H1 (cell line): ENCODE measurements at regions not wholly inside any gene's neighbourhood (a gene's known extent, or its start where the extent isn't known, plus 50 kb on each side); places are given as distances from the start of the nearest gene placed in this dataset.

Experiments used
- CTCF ChIA-PET: fragments of 300-600 bp; sonication (Branson Sonifier 250); formaldehyde crosslinking; loops from one replicate; lab custom pipeline; 2021; ENCODE audit not compliant: partially characterized antibody; lab: Charles Lee
- POLR2A ChIA-PET: fragments of 300-600 bp; sonication (Branson Sonifier 250); formaldehyde crosslinking; loops from one replicate; lab custom pipeline; 2021; ENCODE audit warnings: inconsistent platforms; ENCODE audit not compliant: partially characterized antibody; lab: Charles Lee
- DNase-seq, 2 experiments: peaks; one replicate each; pipeline versions ENCODE4 v3.0.0 to v3.0.0-alpha.2; 2010 to 2022; ENCODE audit warnings: low spot score in 2 of 2, low read depth in 1 of 2, mixed read lengths in 1 of 2
- FAIRE-seq: peaks from 2 replicates; lab custom pipeline; 2011; peaks lifted over from hg19 to GRCh38; lab: Jason Lieb, UNC
- H2AFZ ChIP-seq: 2 replicates; pipeline ENCODE4 v1.8.1; 2012; ENCODE audit warnings: low read length, inconsistent platforms
- H2AK5ac ChIP-seq: 2 replicates; pipeline ENCODE4 v1.6.1; 2013; ENCODE audit warnings: low read depth, low read length
- H2BK120ac ChIP-seq: replicated peaks from 2 replicates; pipeline ENCODE3; 2013; ENCODE audit warnings: low read depth, low read length, inconsistent platforms
- H2BK12ac ChIP-seq: 2 replicates; pipeline ENCODE4 v1.6.1; 2013; ENCODE audit warnings: low read depth, low read length
- H2BK15ac ChIP-seq: 2 replicates; pipeline ENCODE4 v1.6.1; 2013; ENCODE audit warnings: low read length
- H2BK20ac ChIP-seq: 2 replicates; pipeline ENCODE4 v1.6.1; 2013; ENCODE audit warnings: low read length
- H2BK5ac ChIP-seq: 2 replicates; pipeline ENCODE4 v1.6.1; 2013; ENCODE audit warnings: low read depth, low read length
- H3K14ac ChIP-seq: 2 replicates; pipeline ENCODE4 v1.6.1; 2013; ENCODE audit warnings: inconsistent platforms; ENCODE audit not compliant: insufficient read length
- H3K18ac ChIP-seq: 2 replicates; pipeline ENCODE4 v1.6.1; 2013; ENCODE audit warnings: low read length; ENCODE audit errors: extremely low read depth
- H3K23ac ChIP-seq: 2 replicates; pipeline ENCODE4 v1.6.1; 2013; ENCODE audit warnings: inconsistent platforms; ENCODE audit not compliant: insufficient read length
- H3K23me2 ChIP-seq: 2 replicates; pipeline ENCODE4 v1.6.1; 2013; ENCODE audit warnings: low read depth, low read length
- H3K27ac ChIP-seq: 2 replicates; pipeline ENCODE4 v1.6.1; 2011; ENCODE audit warnings: low read depth, low read length, inconsistent platforms
- H3K27me3 ChIP-seq, 4 experiments: replicated peaks in 1 of 4; 1 replicate in 1 of 4; 2 replicates in 3 of 4; pipeline versions ENCODE4 v1.6.1 to v1.8.1; 2011 to 2013; ENCODE audit warnings: low read length in 3 of 4, mild to moderate bottlenecking in 3 of 4, inconsistent platforms in 2 of 4, mixed read lengths in 2 of 4, moderate library complexity in 1 of 4; ENCODE audit not compliant: control insufficient read depth in 3 of 4, insufficient read depth in 3 of 4; ENCODE audit errors: extremely low read depth in 1 of 4
- H3K36me3 ChIP-seq, 4 experiments: 2 replicates each; pipeline versions ENCODE4 v1.6.1 to v1.8.1; 2011 to 2013; ENCODE audit warnings: mild to moderate bottlenecking in 4 of 4, low read length in 3 of 4, moderate library complexity in 2 of 4, control low read depth in 1 of 4, inconsistent platforms in 1 of 4; ENCODE audit not compliant: insufficient read depth in 4 of 4, control insufficient read depth in 2 of 4
- H3K4ac ChIP-seq: replicated peaks from 2 replicates; pipeline ENCODE3; 2013; ENCODE audit warnings: low read length, low read depth, mixed read lengths, inconsistent platforms; ENCODE audit not compliant: insufficient read length
- H3K4me1 ChIP-seq, 4 experiments: replicated peaks in 1 of 4; 1 replicate in 1 of 4; 2 replicates in 3 of 4; pipeline versions ENCODE4 v1.6.1 to v1.8.1; 2011 to 2013; ENCODE audit warnings: low read length in 3 of 4, inconsistent platforms in 2 of 4, mixed read lengths in 1 of 4; ENCODE audit not compliant: insufficient read depth in 4 of 4, control insufficient read depth in 3 of 4
- H3K4me2 ChIP-seq, 2 experiments: 2 replicates each; pipeline versions ENCODE4 v1.6.1 to v1.8.1; 2011 to 2013; ENCODE audit warnings: low read depth in 2 of 2, low read length in 2 of 2, control low read depth in 1 of 2, inconsistent platforms in 1 of 2, mild to moderate bottlenecking in 1 of 2; ENCODE audit not compliant: insufficient read depth in 1 of 2
- H3K4me3 ChIP-seq, 4 experiments: fragments of 200-600, 300-600 bp in 1 of 4; sonication (generic), shearing (Covaris generic), sonication (Bioruptor Twin) in 1 of 4; 2 replicates each; pipeline versions ENCODE4 v1.5.1 to v1.8.1; 2011 to 2016; ENCODE audit warnings: low read length in 4 of 4, low read depth in 3 of 4, control low read depth in 2 of 4, inconsistent platforms in 2 of 4, mild to moderate bottlenecking in 2 of 4, mixed read lengths in 1 of 4, moderate library complexity in 1 of 4; ENCODE audit not compliant: insufficient read depth in 2 of 4; ENCODE audit errors: extremely low read depth in 1 of 4
- H3K56ac ChIP-seq: replicated peaks from 2 replicates; pipeline ENCODE3; 2013; ENCODE audit warnings: low read depth, mild to moderate bottlenecking, mixed read lengths, low read length, inconsistent platforms; ENCODE audit not compliant: insufficient read length
- H3K79me1 ChIP-seq: 2 replicates; pipeline ENCODE4 v1.6.1; 2013; ENCODE audit warnings: low read depth, low read length, control low read depth
- H3K79me2 ChIP-seq, 2 experiments: 2 replicates each; pipeline versions ENCODE4 v1.6.1 to v1.8.1; 2012 to 2013; ENCODE audit warnings: low read length in 2 of 2, mild to moderate bottlenecking in 2 of 2, inconsistent platforms in 1 of 2; ENCODE audit not compliant: insufficient read depth in 2 of 2, control insufficient read depth in 1 of 2
- H3K9ac ChIP-seq, 4 experiments: replicated peaks in 1 of 4; 1 replicate in 1 of 4; 2 replicates in 3 of 4; pipeline versions ENCODE4 v1.6.1 to v1.8.1; 2011 to 2013; ENCODE audit warnings: low read depth in 3 of 4, low read length in 3 of 4, control low read depth in 2 of 4, mild to moderate bottlenecking in 2 of 4, moderate library complexity in 2 of 4, inconsistent platforms in 1 of 4; ENCODE audit errors: extremely low read depth in 1 of 4
- H3K9me3 ChIP-seq, 2 experiments: 2 replicates each; pipeline versions ENCODE4 v1.6.1 to v1.8.1; 2012 to 2013; ENCODE audit warnings: mild to moderate bottlenecking in 2 of 2, moderate library complexity in 2 of 2, control low read depth in 1 of 2, inconsistent platforms in 1 of 2, low read depth in 1 of 2, low read length in 1 of 2, mixed read lengths in 1 of 2; ENCODE audit not compliant: insufficient read depth in 2 of 2
- H4K20me1 ChIP-seq, 2 experiments: replicated peaks in 1 of 2; 2 replicates each; pipeline versions ENCODE3 to v1.8.1; 2011 to 2013; ENCODE audit warnings: inconsistent platforms in 2 of 2, low read length in 2 of 2, mild to moderate bottlenecking in 1 of 2; ENCODE audit not compliant: insufficient read depth in 2 of 2, control insufficient read depth in 1 of 2
- H4K5ac ChIP-seq: 2 replicates; pipeline ENCODE4 v1.6.1; 2013; ENCODE audit warnings: low read length, low read depth, mixed read lengths, inconsistent platforms; ENCODE audit not compliant: insufficient read length
- H4K8ac ChIP-seq: 2 replicates; pipeline ENCODE4 v1.8.0; 2013; ENCODE audit warnings: mild to moderate bottlenecking, moderate library complexity, low read length, inconsistent platforms; ENCODE audit not compliant: insufficient read depth; ENCODE audit errors: extremely low read depth
- H4K91ac ChIP-seq: replicated peaks from 2 replicates; pipeline ENCODE3; 2013; ENCODE audit warnings: low read length, mixed read lengths, inconsistent platforms; ENCODE audit not compliant: insufficient read length
- CBX5 ChIP-seq: fragments of 300-800, 300-1000 bp; sonication (generic); IDR thresholded peaks from 2 replicates; pipeline ENCODE4 v1.7.1; 2016; ENCODE audit warnings: antibody characterized with exemption, low read length, low read depth
- CEBPB ChIP-seq: IDR thresholded peaks from 2 replicates; pipeline ENCODE4 v1.6.1; 2012; ENCODE audit warnings: low read depth, low read length
- CTBP2 ChIP-seq: IDR thresholded peaks from 2 replicates; pipeline ENCODE4 v1.7.0; 2011; ENCODE audit warnings: borderline replicate concordance, mild to moderate bottlenecking, moderate library complexity, mixed read lengths, low read length; ENCODE audit not compliant: insufficient read depth, insufficient read length
- GABPA ChIP-seq: IDR thresholded peaks from 2 replicates; pipeline ENCODE4 v1.6.1; 2011; ENCODE audit warnings: mild to moderate bottlenecking, low read length, moderate library complexity, borderline replicate concordance; ENCODE audit not compliant: insufficient read depth
- KDM1A ChIP-seq: fragments of 200-600, 300-600 bp; sonication (generic); IDR thresholded peaks from 2 replicates; pipeline ENCODE4 v1.7.1; 2016; ENCODE audit warnings: mild to moderate bottlenecking, low read length, borderline replicate concordance
- KDM4A ChIP-seq: IDR thresholded peaks from one replicate; pipeline ENCODE4 v1.7.1; 2012; ENCODE audit warnings: low read depth, mild to moderate bottlenecking, moderate library complexity, low read length, inconsistent platforms; ENCODE audit not compliant: severe bottlenecking
- NRF1 ChIP-seq: IDR thresholded peaks from 2 replicates; pipeline ENCODE4 v1.6.1; 2011; ENCODE audit warnings: mild to moderate bottlenecking, low read depth, low read length, improper control_type of control experiment
- WGBS, 2 experiments: shearing (Covaris generic) in 1 of 2; methylation state at CpG; one replicate each; pipeline versions ENCODE4 v1.1.6 to v1.1.7; 2013 to 2015; ENCODE audit warnings: low lambda C conversion rate in 2 of 2, mixed read lengths in 2 of 2, inconsistent platforms in 1 of 2, low coverage in 1 of 2, missing lambda C conversion rate in 1 of 2; ENCODE audit not compliant: insufficient replicate concordance in 2 of 2, insufficient coverage in 1 of 2, insufficient read length in 1 of 2; ENCODE audit errors: extremely low coverage in 1 of 2, missing lambda C conversion rate in 1 of 2; 5-methylcytosine and 5-hydroxymethylcytosine counted together

DNA sequence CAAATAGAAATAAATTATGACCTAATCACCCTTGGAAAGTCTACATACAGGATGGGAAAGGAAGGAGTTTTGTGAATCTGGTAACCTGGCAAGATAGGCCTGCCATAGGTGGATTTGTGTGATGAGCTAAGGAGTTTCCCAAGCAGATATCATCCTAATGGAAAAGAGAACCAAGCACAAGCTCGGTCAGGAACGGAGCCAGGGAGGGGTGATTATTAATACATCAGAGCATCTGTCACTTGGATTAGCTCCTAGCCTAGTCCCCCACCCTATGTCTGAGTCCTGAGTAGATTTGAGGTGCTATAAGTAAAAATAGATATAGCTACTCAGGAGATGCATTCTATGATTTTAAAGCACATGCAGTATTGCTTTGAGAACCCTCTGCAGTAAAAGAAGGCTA is 57.3 kb upstream of the SMARCA2 start:
- H3K4me3 ChIP-seq: no peak overlapping the region
- H3K4me1 ChIP-seq: no peaks in the 10 kb centered on the region; a peak in 2 of 7 replicates
- no peak overlapping the region for H3K4ac ChIP-seq
- WGBS, 2 experiments: 97% methylated on average over 2 of the region's 2 CpGs; no CpG with 5 or more reads in 1 of the 2 experiments
- no peak overlapping the region for H2AFZ ChIP-seq
- H4K20me1 ChIP-seq: no peaks in the 10 kb centered on the region
- no peaks in the 10 kb centered on the region for H3K79me1 ChIP-seq
- CTCF ChIA-PET: interaction anchor here (1.0 to 1.5 kb wide), 3 partner anchors 9 to 17 kb away, joined by 3 to 6 read pairs (median 4); no protein-coding TSS in a partner anchor
- H2BK120ac ChIP-seq: no peak overlapping the region
- H3K27ac ChIP-seq: no peak overlapping the region
- no peak for FAIRE-seq
- TF ChIP-seq KDM1A (no peak), GABPA (no peak), NRF1 (no peak), CEBPB (no peak), CTBP2 (no peak), KDM4A (no peak), CBX5 (no peak)
- DNase-seq: no peak
- no peak overlapping the region for H2BK15ac ChIP-seq
- POLR2A ChIA-PET: no interaction called here
- no peak overlapping the region for H2BK20ac ChIP-seq
- H3K9ac ChIP-seq: no peak overlapping the region
- no peak overlapping the region for H3K23ac ChIP-seq
- H3K4me2 ChIP-seq: no peak overlapping the region
- no peaks in the 10 kb centered on the region for H3K36me3 ChIP-seq
- no peaks in the 10 kb centered on the region; the same call in 1 of the 2 replicates for H3K23me2 ChIP-seq
- H3K27me3 ChIP-seq: no peaks in the 10 kb centered on the region
- H2AK5ac ChIP-seq: no peak overlapping the region
- H2BK12ac ChIP-seq: no peak overlapping the region
- H2BK5ac ChIP-seq: no peak overlapping the region
- H3K14ac ChIP-seq: no peak overlapping the region
- no peak overlapping the region for H3K18ac ChIP-seq
- H4K91ac ChIP-seq: no peak overlapping the region
- H4K8ac ChIP-seq: no peak overlapping the region
- H3K9me3 ChIP-seq: no peaks in the 10 kb centered on the region
- no peak overlapping the region for H4K5ac ChIP-seq
- H3K56ac ChIP-seq: no peak overlapping the region
- H3K79me2 ChIP-seq: no peaks in the 10 kb centered on the region
